ENCODE measurements at regions not wholly inside any gene's neighbourhood (a gene's known extent, or its start where the extent isn't known, plus 50 kb on each side); places are given as distances from the start of the nearest gene placed in this dataset.

GRCh38 chr15:35170207-35170606, 85.1 kb upstream of the NANOGP8 start:
- DNase-seq (ENCODE audit: low read depth, low spot score) = no peak
- no peak overlapping the region for H3K27ac ChIP-seq

DNA sequence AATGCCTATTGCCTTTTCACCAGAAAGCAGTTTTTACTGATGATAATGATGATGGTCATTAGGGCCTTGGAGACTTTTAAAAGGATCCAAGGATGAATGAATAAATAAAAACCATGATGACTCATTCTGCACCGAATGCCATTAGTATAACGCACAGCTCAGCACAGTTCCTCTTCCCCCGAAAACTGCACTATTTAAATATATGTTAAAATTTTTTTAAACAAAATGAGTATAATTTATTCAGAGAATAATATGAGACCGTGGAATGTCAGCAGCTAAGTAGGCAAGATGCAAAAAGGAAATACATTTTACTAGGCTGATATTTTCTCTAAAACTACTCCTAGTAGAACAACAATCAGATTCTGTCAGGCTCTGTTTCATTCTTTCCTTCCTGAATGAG, 83.4 kb upstream of the NANOGP8 start:
- H3K27ac ChIP-seq = no peak overlapping the region
- DNase-seq (ENCODE audit: low read depth, low spot score) = no peak

DNA sequence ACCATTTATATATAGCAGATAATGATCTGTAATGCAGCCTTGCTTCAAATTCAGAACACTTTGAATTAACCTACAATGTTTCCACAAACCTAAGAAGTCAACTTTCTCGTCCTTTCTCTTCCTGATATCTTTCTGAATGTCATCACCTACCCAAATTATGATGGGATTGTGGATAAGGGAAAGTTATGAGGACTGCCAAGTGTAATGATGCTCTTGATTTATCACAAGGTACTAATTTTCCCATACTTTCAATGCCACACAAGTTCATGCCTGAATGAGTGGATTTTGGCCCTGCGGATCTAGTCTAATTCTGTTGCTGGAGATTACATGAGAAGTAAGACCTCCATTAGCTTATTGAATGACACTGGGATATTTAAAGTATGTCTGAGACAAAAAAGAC, 82.6 kb upstream of the NANOGP8 start:
- H3K27ac ChIP-seq = no peak overlapping the region
- no peak for DNase-seq (ENCODE audit: low read depth, low spot score)

DNA sequence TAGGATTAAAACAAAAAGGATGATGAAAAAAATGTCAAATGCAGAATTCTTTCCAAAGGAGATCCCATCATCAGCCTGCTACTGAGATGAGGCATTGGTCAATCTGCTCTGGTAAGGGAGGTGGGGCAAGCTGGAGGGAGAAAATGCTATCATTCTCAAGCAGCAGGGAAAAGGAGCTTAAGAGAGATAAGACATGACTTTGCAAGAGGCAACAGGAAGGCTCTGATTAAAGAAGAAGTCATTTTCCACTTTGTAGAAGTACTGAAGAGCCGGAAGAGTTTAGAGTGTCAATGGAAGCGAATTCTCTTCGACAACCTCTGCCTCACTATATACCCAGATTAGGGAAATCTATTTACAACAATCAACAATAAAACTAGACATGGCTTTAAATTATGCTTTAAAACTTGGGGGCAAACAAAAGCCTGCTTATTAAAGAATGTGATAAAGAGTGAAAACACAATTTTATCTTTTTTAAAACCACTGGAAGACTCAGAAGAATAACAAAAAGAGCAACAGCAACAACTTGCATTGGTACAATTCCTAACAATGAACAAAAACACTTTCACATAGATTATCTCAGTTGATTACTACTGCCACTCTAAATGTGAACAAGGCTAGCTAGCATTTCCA, 81.8 kb upstream of the NANOGP8 start:
- H3K27ac ChIP-seq = no peak overlapping the region
- no peak for DNase-seq (ENCODE audit: low read depth, low spot score)

DNA sequence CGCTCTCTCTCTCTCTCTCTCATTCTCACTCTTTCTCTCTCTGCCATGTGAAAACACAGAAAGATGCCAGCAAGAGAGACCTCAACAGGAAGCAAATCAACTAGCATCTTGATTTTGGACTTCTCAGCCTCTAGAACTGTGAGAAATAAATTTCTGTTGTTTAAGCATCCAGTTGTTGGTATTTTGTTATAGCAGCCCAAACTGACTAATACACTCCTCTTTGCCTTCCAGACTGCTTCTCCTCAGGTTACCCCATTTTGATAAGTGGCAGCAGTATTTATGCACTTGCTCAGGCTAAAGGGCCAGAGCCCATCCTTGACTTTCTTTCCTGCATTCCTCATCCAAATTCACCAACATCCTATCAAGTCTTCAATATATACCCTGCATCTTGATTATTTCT, 76.6 kb upstream of the NANOGP8 start:
- no peak overlapping the region for H3K27ac ChIP-seq

GRCh38 chr15:35159170-35159569, 74.1 kb upstream of the NANOGP8 start:
- DNase-seq (ENCODE audit: low read depth, low spot score) = no peak
- no peak overlapping the region for H3K27ac ChIP-seq

More for the DNA sequence above, 76.6 kb upstream of the NANOGP8 start:
- DNase-seq (ENCODE audit: low read depth, low spot score) = no peak

GRCh38 chr15:35151782-35152181, 66.7 kb upstream of the NANOGP8 start:
- no peak overlapping the region for H3K27ac ChIP-seq
- DNase-seq (ENCODE audit: low read depth, low spot score) = no peak

DNA sequence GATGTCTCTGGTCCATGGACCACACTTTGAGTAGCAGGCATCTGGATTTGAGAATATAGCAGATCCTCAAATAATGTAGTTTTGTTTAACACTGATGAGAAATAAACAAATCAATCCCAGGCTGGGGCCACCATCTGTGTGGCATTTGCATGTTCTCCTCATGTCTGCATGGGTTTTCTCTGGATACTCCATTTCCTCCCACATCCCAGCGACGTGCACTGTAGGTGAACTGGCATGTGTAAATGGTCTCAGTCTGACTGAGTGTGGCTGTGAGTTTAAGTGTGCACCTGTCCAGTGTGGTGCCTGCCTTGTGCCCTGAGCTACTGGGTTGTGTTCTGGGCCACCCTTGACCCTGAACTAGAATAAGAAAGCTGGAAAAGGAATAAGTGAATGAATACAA, 66.3 kb upstream of the NANOGP8 start:
- no peak for DNase-seq (ENCODE audit: low read depth, low spot score)
- H3K27ac ChIP-seq = no peak overlapping the region

- no peak overlapping the region for H3K27ac ChIP-seq
- DNase-seq (ENCODE audit: low read depth, low spot score) = no peak
These were observed 65.3 kb upstream of the NANOGP8 start for GRCh38 chr15:35150361-35150760.

- H3K27ac ChIP-seq = no peak overlapping the region
- DNase-seq (ENCODE audit: low read depth, low spot score) = no peak
These were observed 60.2 kb upstream of the NANOGP8 start for GRCh38 chr15:35145336-35145735.

DNA sequence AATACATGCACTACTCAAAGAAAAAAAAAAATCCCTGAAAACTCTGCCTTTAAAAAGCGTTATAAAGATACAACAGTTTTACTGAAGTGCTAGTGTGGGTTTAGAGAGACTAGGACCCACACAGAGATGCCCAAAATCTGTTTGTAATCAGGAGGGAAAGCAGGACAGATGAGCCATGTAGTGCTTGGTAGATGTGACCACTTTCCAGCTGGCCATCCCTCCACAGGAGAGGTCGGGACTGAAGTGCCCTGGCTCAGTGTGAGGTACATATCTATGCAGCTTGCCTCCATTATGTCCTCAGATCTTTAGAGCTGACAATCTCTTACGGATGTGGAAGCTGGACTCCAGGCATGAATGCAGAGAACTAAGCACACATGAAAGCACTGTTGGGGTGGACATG, 57.5 kb upstream of the NANOGP8 start:
- no peak overlapping the region for H3K27ac ChIP-seq
- DNase-seq (ENCODE audit: low read depth, low spot score) = no peak

DNA sequence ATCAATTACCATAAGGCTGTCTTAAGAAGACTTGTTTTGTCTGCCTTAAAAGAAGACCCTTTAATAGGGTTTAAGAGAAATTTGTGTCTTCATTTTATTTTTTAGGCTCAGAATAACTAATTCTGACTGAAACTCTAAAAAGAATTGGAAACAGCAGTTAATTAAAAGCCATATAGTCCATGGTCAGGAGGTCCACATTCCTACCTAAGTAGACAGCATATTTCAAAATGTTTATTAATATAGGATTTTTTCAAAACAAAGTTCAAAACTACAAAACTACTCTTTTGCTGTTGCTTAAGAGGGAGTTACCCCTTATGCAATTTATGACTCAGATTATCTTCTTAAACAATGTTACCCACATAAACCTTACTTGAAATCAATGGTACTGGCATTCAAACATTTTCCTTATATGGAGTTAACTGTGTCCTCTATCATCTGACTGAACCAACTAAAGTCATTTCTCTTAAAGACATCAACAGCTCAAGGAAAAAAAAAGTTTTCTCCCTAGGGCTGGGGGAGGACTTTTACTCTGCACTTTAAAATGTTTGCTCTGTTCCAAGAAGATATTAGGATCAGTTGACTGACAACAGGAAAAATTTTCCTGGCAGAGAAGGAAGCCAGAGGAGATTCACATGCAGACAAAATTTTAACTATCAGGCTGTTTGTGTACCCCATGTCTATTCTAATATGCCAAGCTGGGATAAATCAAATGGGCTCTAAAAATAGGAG, 56.8 kb upstream of the NANOGP8 start:
- DNase-seq (ENCODE audit: low read depth, low spot score) = peak; percentile 36
- H3K27ac ChIP-seq = no peak overlapping the region

DNA sequence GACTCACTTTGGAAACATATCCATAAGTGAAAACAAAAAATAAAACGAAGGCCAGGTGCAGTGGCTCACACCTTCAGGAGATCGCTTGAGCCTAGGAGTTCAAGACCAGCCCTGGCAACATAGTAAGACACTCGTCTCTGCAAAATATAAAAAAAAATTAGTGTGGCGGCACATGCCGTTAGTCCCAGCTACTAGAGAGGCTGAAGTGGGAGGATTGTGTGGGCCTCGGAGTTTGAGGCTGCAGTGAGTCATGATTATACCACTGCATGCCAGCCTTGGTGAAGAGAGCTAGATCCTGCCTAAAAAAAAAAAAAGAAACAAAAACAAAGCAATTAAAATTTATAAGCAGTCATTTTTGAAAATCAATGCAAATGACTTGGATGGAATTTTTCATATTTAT, 54.7 kb upstream of the NANOGP8 start:
- no peak overlapping the region for H3K27ac ChIP-seq
- no peak for DNase-seq (ENCODE audit: low read depth, low spot score)

DNA sequence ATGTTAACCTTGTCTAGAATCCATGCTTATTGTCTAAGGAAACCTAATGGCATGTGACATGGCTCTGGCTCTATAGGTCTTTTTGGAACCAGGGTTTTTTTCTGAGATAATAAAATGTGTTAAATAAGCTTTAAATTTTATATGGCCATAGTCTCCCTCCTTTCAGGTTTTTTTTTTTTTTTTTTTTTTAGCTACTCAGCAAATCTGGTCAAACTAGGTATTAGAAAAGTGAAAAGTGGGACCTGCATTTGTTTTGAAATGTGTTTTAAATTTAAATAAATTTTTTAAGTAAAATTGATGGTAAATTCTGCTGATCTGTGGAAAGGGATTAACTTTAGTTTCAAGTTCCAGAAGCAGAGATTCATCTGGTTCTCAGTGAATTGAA, 52.1 kb upstream of the NANOGP8 start:
- DNase-seq (ENCODE audit: low read depth, low spot score) = no peak
- no peak overlapping the region for H3K27ac ChIP-seq

- no peak overlapping the region for H3K27ac ChIP-seq
- DNase-seq (ENCODE audit: low read depth, low spot score) = no peak
These were observed 51.5 kb upstream of the NANOGP8 start for GRCh38 chr15:35136321-35137189.
